OCI-LY1 (cell line): ENCODE measurements at regions not wholly inside any gene's neighbourhood (a gene's known extent, or its start where the extent isn't known, plus 50 kb on each side); places are given as distances from the start of the nearest gene placed in this dataset.

Source experiments
- H2AFZ ChIP-seq: fragments of 200-600 bp; sonication (generic), shearing (Covaris generic); 2 replicates; pipeline ENCODE4 v1.6.0; 2014; ENCODE audit warnings: antibody characterized with exemption, mild to moderate bottlenecking, low read length
- H3F3A ChIP-seq: fragments of 200-600 bp; sonication (generic), shearing (Covaris generic); 2 replicates; pipeline ENCODE4 v1.6.0; 2014; ENCODE audit warnings: mild to moderate bottlenecking, antibody characterized with exemption, low read length, moderate library complexity; ENCODE audit not compliant: insufficient read depth
- H3K27ac ChIP-seq: fragments of 200-600 bp; sonication (generic); 2 replicates; pipeline ENCODE4 v1.5.1; 2014; ENCODE audit warnings: low read length, mixed run types, mild to moderate bottlenecking, low read depth; ENCODE audit not compliant: poor library complexity, severe bottlenecking
- H3K27me3 ChIP-seq: fragments of 200-600 bp; sonication (generic); 2 replicates; pipeline ENCODE4 v1.6.0; 2014; ENCODE audit warnings: antibody characterized with exemption, mild to moderate bottlenecking, low read length, moderate library complexity; ENCODE audit not compliant: insufficient read depth
- H3K36me3 ChIP-seq: fragments of 200-600 bp; sonication (generic); 2 replicates; pipeline ENCODE4 v1.6.1; 2014; ENCODE audit warnings: mild to moderate bottlenecking, antibody characterized with exemption, low read length, moderate library complexity, mixed read lengths; ENCODE audit not compliant: insufficient read depth
- H3K4me1 ChIP-seq: fragments of 200-600 bp; sonication (generic); 2 replicates; pipeline ENCODE4 v1.5.1; 2014; ENCODE audit warnings: mild to moderate bottlenecking, low read length, moderate library complexity; ENCODE audit not compliant: insufficient read depth, severe bottlenecking
- H3K4me2 ChIP-seq: fragments of 200-600 bp; sonication (generic), shearing (Covaris generic); 2 replicates; pipeline ENCODE4 v1.6.1; 2014; ENCODE audit warnings: low read length
- H3K4me3 ChIP-seq: fragments of 200-600 bp; sonication (generic); 2 replicates; pipeline ENCODE4 v1.5.1; 2014; ENCODE audit warnings: low read length, low read depth, mild to moderate bottlenecking, mixed read lengths; ENCODE audit not compliant: poor library complexity, severe bottlenecking
- H3K79me2 ChIP-seq: fragments of 200-600 bp; shearing (Covaris generic); 2 replicates; pipeline ENCODE4 v1.6.1; 2016; ENCODE audit warnings: mixed run types, low read length, mixed read lengths; ENCODE audit not compliant: insufficient read depth
- H3K9ac ChIP-seq: fragments of 200-600 bp; sonication (generic), shearing (Covaris generic); 2 replicates; pipeline ENCODE4 v1.6.1; 2014; ENCODE audit warnings: mild to moderate bottlenecking, low read length, mixed read lengths
- H3K9me2 ChIP-seq: fragments of 200-600 bp; sonication (generic), shearing (Covaris generic); 2 replicates; pipeline ENCODE4 v1.6.1; 2014; ENCODE audit warnings: low read depth, mild to moderate bottlenecking, low read length, mixed read lengths
- H3K9me3 ChIP-seq: fragments of 200-600 bp; shearing (Covaris generic); 2 replicates; pipeline ENCODE4 v1.6.1; 2014; ENCODE audit warnings: low read length, mixed read lengths
- H4K20me1 ChIP-seq: fragments of 200-600 bp; sonication (generic), shearing (Covaris generic); 2 replicates; pipeline ENCODE4 v1.6.0; 2016; ENCODE audit warnings: mild to moderate bottlenecking, low read length; ENCODE audit not compliant: insufficient read depth
- EZH2 ChIP-seq: fragments of 200-600 bp; sonication (generic), shearing (Covaris generic); IDR thresholded peaks from 2 replicates; pipeline ENCODE4 v1.8.0; 2017; ENCODE audit warnings: borderline replicate concordance, mixed run types, mild to moderate bottlenecking, antibody characterized with exemption, low read length, moderate library complexity, mixed read lengths
- TF ChIP-seq, protein P1 (sequence below): fragments of 200-600 bp; sonication (generic), shearing (Covaris generic); IDR thresholded peaks from 2 replicates; pipeline ENCODE4 v1.5.1; 2017; ENCODE audit warnings: mild to moderate bottlenecking, antibody characterized with exemption, low read length, moderate library complexity, mixed read lengths

DNA sequence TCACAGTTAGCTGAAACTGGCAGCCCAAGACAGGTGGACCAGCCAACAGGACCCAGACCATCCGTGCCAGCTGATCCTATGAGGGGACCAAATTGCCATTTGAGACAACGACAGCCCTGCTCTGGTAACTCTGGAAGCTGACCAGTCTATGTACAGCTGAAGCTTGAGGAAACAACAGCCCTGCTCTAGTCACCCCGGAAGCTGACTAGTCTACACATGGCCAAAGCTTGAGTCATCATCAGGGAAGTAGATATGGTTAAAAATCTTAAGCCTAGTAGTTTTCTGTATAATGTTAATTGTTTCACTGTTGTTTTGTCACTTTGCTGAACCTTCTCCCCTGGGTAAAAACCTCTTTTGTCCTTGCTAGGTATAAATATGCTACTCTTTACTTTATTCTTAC is 905.4 kb upstream of the NDST4 start:
- Histone ChIP-seq H3K27ac (no peak overlapping the region), H3K9me3 (peaks cover 9% of the 10 kb centered on the region; the same call in 1 of the 2 replicates), H3K79me2 (no peaks in the 10 kb centered on the region), H3K9ac (no peak overlapping the region), H2AFZ (no peak overlapping the region), H3K9me2 (no peaks in the 10 kb centered on the region), H3K4me1 (no peaks in the 10 kb centered on the region), H3K4me3 (no peak overlapping the region), H4K20me1 (no peaks in the 10 kb centered on the region), H3K36me3 (no peaks in the 10 kb centered on the region), H3K4me2 (no peak overlapping the region), H3K27me3 (no peaks in the 10 kb centered on the region), H3F3A (no peaks in the 10 kb centered on the region)
- TF ChIP-seq EZH2 = no peak

DNA sequence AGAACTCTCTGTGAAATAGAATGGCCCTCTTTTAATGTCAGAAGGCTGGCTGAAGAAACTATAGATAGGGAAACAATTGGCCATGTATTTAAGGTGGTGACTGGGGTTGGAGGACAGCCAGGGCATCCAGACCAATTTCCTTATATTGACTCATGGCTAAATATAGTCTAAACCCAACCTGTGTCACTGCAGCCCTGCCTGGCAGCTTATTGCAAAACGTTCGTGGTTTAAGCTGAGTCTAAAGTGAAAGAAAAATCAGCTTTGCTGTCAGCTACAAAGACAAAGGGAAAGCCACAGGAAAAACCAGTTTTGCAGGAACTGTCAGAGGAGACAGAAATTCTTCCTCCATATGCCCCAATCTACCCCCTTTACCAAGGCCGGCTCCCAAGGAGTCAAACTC is 902.8 kb upstream of the NDST4 start:
- no peak overlapping the region for H3K9ac ChIP-seq
- TF ChIP-seq, protein P1, sequence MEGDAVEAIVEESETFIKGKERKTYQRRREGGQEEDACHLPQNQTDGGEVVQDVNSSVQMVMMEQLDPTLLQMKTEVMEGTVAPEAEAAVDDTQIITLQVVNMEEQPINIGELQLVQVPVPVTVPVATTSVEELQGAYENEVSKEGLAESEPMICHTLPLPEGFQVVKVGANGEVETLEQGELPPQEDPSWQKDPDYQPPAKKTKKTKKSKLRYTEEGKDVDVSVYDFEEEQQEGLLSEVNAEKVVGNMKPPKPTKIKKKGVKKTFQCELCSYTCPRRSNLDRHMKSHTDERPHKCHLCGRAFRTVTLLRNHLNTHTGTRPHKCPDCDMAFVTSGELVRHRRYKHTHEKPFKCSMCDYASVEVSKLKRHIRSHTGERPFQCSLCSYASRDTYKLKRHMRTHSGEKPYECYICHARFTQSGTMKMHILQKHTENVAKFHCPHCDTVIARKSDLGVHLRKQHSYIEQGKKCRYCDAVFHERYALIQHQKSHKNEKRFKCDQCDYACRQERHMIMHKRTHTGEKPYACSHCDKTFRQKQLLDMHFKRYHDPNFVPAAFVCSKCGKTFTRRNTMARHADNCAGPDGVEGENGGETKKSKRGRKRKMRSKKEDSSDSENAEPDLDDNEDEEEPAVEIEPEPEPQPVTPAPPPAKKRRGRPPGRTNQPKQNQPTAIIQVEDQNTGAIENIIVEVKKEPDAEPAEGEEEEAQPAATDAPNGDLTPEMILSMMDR = no peak
- no peak for TF ChIP-seq EZH2
- H3K9me3 ChIP-seq = peaks cover 9% of the 10 kb centered on the region; the same call in 1 of the 2 replicates
- H3F3A ChIP-seq = no peaks in the 10 kb centered on the region
- no peak overlapping the region for H3K4me3 ChIP-seq
- H2AFZ ChIP-seq = no peak overlapping the region
- no peak overlapping the region for H3K27ac ChIP-seq
- H3K4me2 ChIP-seq = no peak overlapping the region
- H3K79me2 ChIP-seq = no peaks in the 10 kb centered on the region
- no peaks in the 10 kb centered on the region for H3K9me2 ChIP-seq
- H3K27me3 ChIP-seq = no peaks in the 10 kb centered on the region
- no peaks in the 10 kb centered on the region for H3K4me1 ChIP-seq
- no peaks in the 10 kb centered on the region for H4K20me1 ChIP-seq
- H3K36me3 ChIP-seq = no peaks in the 10 kb centered on the region

DNA sequence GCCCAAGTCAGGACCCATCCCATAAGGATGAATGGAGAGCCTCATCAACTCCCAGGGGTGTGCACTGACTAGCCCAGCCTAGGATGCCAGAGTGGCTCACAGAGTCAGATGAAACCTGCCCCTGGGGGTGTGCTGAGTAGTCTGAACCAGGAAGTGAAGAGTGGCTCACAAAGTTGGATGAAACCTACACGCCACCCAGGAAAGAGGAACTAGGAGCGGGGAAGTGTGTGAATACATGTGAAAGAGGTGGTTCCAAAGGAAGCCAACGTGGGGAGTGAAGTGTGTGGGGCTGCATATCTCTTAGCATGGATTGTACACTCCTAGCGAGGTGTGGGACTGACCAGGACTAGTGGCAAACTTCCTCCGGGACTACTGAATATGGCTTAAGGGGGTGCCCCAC is 902.1 kb upstream of the NDST4 start:
- Histone ChIP-seq H3K9ac (no peak overlapping the region), H3K79me2 (no peaks in the 10 kb centered on the region), H2AFZ (no peak overlapping the region), H3K27me3 (no peaks in the 10 kb centered on the region), H4K20me1 (no peaks in the 10 kb centered on the region), H3K4me3 (no peak overlapping the region), H3K9me2 (no peaks in the 10 kb centered on the region), H3K4me2 (no peak overlapping the region), H3K36me3 (no peaks in the 10 kb centered on the region), H3K9me3 (peaks cover 9% of the 10 kb centered on the region; the same call in 1 of the 2 replicates), H3F3A (no peaks in the 10 kb centered on the region), H3K4me1 (no peaks in the 10 kb centered on the region), H3K27ac (no peak overlapping the region)
- TF ChIP-seq EZH2 = no peak
- TF ChIP-seq, protein P1 = no peak

DNA sequence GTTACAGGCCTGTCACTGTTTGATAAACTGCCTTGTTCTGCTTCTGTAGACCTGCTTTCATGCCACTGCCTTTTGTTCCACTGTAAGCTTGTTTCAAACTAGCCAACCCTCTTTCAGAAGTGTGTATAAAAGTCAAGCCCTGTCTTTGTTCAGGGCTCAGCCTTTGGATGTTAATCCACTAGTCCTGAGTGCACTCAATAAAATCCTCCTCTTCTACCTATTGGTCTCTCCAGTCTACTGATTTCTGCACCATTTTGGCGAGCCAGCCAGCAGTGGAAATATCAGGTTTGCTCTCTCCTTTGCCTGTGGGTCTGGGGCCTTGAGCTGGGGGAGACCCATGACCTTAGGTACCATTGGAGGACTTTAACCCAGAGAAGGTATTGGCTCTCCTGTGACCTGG is 901.6 kb upstream of the NDST4 start:
- no peak overlapping the region for H3K4me3 ChIP-seq
- no peaks in the 10 kb centered on the region for H3K79me2 ChIP-seq
- H3F3A ChIP-seq = no peaks in the 10 kb centered on the region
- no peak overlapping the region for H3K4me2 ChIP-seq
- H3K9ac ChIP-seq = no peak overlapping the region
- peaks cover 9% of the 10 kb centered on the region; the same call in 1 of the 2 replicates for H3K9me3 ChIP-seq
- TF ChIP-seq EZH2 = no peak
- H2AFZ ChIP-seq = no peak overlapping the region
- H3K36me3 ChIP-seq = no peaks in the 10 kb centered on the region
- H4K20me1 ChIP-seq = no peaks in the 10 kb centered on the region
- no peak overlapping the region for H3K27ac ChIP-seq
- no peaks in the 10 kb centered on the region for H3K4me1 ChIP-seq
- H3K9me2 ChIP-seq = no peaks in the 10 kb centered on the region
- no peaks in the 10 kb centered on the region for H3K27me3 ChIP-seq
